ENCODE measurements at regions not wholly inside any gene's neighbourhood (a gene's known extent, or its start where the extent isn't known, plus 50 kb on each side); places are given as distances from the start of the nearest gene placed in this dataset.

DNA sequence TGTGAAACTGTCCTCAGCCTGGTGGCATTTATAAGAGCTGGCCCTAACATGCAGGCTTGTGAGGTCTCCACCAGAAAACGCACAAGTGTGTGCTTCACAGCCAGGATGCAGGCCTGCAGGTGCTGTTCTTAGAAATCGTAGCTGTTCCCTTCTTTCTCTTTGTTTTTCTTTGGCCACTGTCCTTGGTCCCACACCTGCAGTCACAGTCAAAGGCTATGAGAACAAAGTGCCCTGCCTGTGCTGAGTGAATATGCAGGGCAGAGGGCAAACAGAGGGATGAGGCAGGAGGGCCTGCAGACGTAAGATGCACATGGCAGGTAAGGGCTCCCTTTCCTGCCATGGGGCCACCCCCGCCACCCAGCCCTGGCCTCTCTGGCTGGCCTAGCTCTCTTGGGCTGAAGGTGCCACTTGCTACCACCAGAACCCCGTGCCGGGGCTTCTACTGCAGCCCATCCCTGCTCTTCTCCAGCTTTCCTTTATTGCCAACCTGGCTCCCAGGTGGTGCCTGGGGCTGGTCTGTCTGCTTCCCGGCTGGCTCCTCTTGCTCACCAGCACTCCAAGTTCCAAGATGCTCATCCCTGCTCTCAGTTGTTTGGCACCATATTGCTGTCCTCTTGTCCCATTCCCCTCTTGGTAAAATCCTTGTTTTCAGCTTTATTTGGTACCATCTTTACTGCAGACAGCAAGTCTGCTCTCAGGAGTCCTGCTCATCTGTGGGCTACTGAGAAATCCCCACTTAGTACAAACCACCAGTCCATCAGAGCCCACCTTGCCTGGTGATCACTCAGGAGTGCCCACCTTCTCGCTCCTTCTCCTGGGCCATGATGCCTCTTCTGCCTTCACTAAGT lies 308.1 kb upstream of the ZMIZ1 start:
- TF ChIP-seq CTCF (conservative IDR thresholded peaks at IDR 0.05; ENCODE audit: low read depth, low read length) (no peak), EZH2 (IDR thresholded peaks at IDR 0.05; ENCODE audit: borderline replicate concordance, low read depth, low read length, poor library complexity, severe bottlenecking) (no peak)
